Rectal smooth muscle tissue (tissue), 1 donor: ENCODE measurements at regions not wholly inside any gene's neighbourhood (a gene's known extent, or its start where the extent isn't known, plus 50 kb on each side); places are given as distances from the start of the nearest gene placed in this dataset.
A peak's percentile ranks its signal among the peaks of the same experiment; 100 is the strongest.

ENCODE experiments used
- H3K27ac ChIP-seq: one replicate; pipeline ENCODE4 v1.7.0; 2013; ENCODE audit warnings: low read depth, low read length, inconsistent platforms
- H3K27me3 ChIP-seq: one replicate; pipeline ENCODE4 v1.7.0; 2013; ENCODE audit warnings: low read length; ENCODE audit not compliant: control insufficient read depth, insufficient read depth
- H3K36me3 ChIP-seq: one replicate; pipeline ENCODE4 v1.7.0; 2013; ENCODE audit warnings: low read length; ENCODE audit not compliant: control insufficient read depth, insufficient read depth
- H3K4me1 ChIP-seq: one replicate; pipeline ENCODE4 v1.7.0; 2013; ENCODE audit warnings: low read length; ENCODE audit not compliant: control insufficient read depth, insufficient read depth
- H3K4me3 ChIP-seq: one replicate; pipeline ENCODE4 v1.7.0; 2013; ENCODE audit warnings: low read length
- H3K9ac ChIP-seq: one replicate; pipeline ENCODE4 v1.7.0; 2013; ENCODE audit warnings: low read length

DNA sequence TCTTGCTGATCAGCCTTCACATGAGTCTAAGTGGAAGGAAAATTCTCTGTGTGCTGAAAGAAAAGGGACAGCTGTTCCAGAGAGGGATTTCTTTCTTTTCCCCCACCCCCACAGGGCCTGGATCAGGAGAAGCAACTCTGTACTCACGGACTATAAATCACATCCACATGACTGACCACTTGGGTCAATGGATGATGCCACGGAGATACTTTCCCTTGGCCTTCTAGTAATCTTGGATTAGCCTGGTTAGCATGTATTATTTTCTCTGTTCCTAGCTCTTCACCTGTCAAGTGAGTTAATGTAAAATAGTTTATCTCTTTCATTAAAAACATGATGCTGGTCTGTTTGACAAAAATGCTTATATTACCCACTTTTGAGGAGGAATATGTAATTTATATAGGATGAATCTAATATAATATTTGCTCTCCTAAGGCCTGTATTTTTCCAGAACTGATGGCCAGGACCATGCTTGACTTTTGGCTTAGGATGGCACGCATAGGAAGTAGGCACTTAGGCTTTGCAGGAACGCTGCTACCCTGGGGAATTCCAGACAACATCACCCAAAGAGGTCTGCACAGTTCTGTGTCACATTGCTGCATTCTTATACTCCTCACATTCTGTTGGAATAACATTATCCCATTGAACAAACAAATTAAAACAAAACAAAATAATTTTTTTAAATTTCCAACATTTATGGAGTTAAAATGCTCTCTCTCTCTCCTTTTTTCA lies 892.1 kb downstream of the TLE1 start:
- Histone ChIP-seq H3K27ac (peak overlapping the region; percentile 77), H3K4me3 (no peak overlapping the region), H3K36me3 (no peaks in the 10 kb centered on the region), H3K27me3 (no peaks in the 10 kb centered on the region), H3K4me1 (peaks cover 19% of the 10 kb centered on the region), H3K9ac (no peak overlapping the region)

DNA sequence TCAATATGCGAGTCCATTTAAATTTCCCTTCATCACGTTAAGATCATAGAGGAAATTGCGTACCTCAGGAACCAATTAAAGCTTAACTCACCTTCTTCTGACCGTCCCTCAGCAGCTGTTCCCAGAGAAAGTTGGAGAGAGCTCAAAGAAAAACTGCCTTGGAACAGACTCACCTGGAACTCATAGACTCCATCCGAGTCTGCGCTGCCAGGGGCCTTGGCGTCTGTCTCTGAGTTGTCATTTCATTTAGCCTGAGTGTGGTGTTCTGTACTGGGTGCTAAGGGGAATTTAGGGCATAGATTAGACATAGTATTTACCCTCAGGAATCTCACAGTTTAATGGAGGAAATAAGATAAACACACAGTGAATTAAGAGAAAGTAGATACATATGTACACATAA lies 892.7 kb downstream of the TLE1 start:
- Histone ChIP-seq H3K27ac (peak overlapping the region; percentile 77), H3K4me3 (no peak overlapping the region), H3K9ac (no peak overlapping the region), H3K27me3 (no peaks in the 10 kb centered on the region), H3K4me1 (peaks cover 19% of the 10 kb centered on the region), H3K36me3 (no peaks in the 10 kb centered on the region)

DNA sequence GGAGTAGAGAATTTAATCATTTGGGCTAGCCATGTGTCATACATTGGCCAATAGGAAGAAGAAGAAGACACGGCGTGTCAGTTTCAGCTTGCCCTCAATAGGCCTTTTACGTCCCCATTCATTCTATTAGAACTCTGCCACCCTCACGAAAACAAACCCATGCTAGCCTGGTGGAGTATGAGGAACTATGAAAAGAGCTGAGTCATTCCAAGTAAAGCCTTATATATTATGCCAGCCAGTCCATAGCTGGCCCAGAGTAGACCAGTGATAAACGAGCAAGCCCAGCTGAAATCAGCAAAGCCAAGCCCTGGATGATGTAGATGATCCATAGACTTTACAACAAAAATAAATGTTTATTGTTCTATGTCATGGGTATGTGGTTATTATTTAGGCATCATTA lies 895.1 kb downstream of the TLE1 start:
- Histone ChIP-seq H3K4me3 (no peak overlapping the region), H3K27ac (no peak overlapping the region), H3K9ac (no peak overlapping the region), H3K27me3 (no peaks in the 10 kb centered on the region), H3K4me1 (peaks cover 19% of the 10 kb centered on the region), H3K36me3 (no peaks in the 10 kb centered on the region)

DNA sequence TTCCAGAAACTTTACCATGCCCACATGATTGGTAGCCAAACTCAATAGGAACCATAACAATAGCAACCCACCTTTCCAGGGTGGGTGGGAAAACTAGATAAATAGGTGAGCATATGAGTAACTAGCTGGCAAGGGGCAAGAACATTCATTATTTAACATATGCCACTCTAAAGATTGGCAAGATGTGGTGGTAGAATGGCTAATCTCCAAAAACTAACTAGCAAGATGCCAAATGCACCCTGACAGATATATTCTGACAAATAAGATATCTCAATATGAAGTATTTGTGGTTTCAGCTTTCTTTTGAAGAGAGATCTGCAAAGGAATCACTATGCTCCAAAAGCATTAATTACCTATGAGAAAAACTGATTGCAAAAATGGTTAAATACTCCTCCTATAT lies 895.6 kb downstream of the TLE1 start:
- Histone ChIP-seq H3K9ac (no peak overlapping the region), H3K27ac (no peak overlapping the region), H3K36me3 (no peaks in the 10 kb centered on the region), H3K4me3 (no peak overlapping the region), H3K27me3 (no peaks in the 10 kb centered on the region), H3K4me1 (peaks cover 16% of the 10 kb centered on the region)

DNA sequence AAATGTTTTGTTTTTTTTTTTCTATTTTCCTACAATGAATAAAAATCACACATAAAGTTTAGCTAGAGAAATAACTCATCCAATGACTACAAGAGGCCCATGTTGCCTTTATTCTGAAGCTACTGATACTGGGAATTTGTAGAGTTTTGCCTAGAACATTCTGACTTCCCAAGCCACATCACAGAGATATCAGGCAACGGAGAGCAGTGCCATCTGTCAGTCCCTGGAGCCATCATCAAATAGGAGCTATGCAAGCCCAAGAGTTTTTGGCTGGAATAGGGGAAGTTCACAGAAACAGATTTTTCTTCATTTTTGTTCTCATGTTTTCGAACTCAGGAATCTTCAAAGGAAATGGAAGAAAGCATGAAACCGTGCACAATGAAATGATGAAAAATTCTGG lies 896.6 kb downstream of the TLE1 start:
- no peaks in the 10 kb centered on the region for H3K27me3 ChIP-seq
- no peak overlapping the region for H3K9ac ChIP-seq
- no peak overlapping the region for H3K27ac ChIP-seq
- H3K36me3 ChIP-seq, result no peaks in the 10 kb centered on the region
- no peak overlapping the region for H3K4me3 ChIP-seq
- H3K4me1 ChIP-seq, result peaks cover 15% of the 10 kb centered on the region

DNA sequence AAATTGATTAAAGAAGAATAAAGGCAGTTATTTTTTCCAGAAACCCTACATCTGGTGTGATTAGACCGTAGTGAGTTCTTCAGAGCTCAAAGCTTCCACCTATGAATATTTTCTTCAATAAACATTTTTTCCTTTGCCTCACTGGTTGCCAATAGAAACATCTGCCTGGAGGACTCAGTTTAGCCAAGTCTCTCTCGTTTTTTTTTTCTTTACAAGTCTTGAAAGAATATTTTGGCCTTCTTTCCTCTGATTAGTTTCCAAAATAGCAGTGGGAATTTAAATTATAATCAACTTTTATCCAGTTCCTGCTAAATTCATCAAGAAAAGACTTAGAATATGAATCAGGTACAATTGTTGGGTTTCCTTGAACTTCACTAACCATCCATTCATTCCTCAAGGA lies 897.5 kb downstream of the TLE1 start:
- no peaks in the 10 kb centered on the region for H3K27me3 ChIP-seq
- H3K9ac ChIP-seq, result no peak overlapping the region
- H3K27ac ChIP-seq, result no peak overlapping the region
- H3K36me3 ChIP-seq, result no peaks in the 10 kb centered on the region
- H3K4me1 ChIP-seq, result peaks cover 6% of the 10 kb centered on the region
- H3K4me3 ChIP-seq, result no peak overlapping the region

DNA sequence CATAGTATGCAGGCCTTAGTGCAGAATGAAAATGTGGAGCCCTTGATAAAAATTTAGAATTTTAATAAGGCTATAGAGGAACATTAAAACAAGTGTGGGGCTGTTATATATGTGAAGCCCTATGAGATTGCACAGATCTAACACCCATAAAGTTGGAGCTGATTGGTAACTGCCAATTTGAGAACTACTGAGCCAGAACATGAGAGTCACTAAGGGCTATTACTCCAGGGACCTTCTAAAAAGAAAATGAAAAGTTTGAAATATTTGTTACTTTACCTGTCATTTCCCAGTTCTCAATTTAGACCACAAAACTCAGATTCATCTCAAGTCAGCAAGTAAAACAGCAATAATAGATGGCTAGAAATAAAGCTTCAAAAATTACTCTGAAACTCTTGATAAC lies 898.6 kb downstream of the TLE1 start:
- Histone ChIP-seq H3K9ac (no peak overlapping the region), H3K4me1 (peaks cover 2% of the 10 kb centered on the region), H3K27me3 (no peaks in the 10 kb centered on the region), H3K36me3 (no peaks in the 10 kb centered on the region), H3K4me3 (no peak overlapping the region), H3K27ac (no peak overlapping the region)

DNA sequence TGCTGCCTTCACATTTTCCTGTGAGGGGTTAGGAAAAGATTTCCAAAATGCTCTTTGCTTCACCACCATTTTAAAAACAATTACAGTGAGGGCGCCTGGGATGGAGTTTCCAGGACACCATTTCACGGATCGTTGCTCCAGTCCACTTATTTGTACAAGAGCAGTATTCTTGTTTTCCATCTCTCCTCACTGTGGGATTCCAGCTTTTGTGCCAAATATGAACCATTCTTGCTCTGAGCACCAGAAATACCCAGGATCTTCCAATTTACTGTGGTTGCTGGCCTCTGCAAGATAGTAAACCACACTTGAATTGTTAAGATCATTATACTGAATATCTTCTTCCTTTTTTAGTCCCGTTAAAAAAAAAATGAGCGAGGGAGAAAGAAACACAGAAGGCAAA lies 899.5 kb downstream of the TLE1 start:
- Histone ChIP-seq H3K9ac (no peak overlapping the region), H3K4me1 (peaks cover 2% of the 10 kb centered on the region), H3K27ac (no peak overlapping the region), H3K36me3 (no peaks in the 10 kb centered on the region), H3K27me3 (no peaks in the 10 kb centered on the region), H3K4me3 (no peak overlapping the region)

DNA sequence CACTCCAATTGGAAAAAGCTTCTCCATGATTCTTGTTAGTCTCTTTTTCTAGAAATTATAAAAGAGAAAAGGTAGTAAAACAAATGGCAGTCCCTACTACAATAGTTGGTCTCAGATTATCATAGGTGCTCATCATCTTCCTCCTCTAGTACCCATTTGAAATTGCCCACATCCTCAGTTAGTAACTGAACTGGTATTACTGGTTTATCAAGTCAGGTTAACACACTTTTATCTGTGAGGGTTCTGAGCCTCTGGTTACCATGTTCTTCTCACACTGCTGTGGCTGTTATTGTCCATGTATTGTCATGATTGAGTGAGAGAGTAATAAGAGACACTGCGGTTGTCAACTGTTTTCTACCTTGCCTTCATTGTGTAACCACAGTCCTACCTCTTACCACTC lies 901.7 kb downstream of the TLE1 start:
- Histone ChIP-seq H3K4me1 (no peaks in the 10 kb centered on the region), H3K36me3 (no peaks in the 10 kb centered on the region), H3K27ac (no peak overlapping the region), H3K9ac (no peak overlapping the region), H3K27me3 (no peaks in the 10 kb centered on the region), H3K4me3 (no peak overlapping the region)

DNA sequence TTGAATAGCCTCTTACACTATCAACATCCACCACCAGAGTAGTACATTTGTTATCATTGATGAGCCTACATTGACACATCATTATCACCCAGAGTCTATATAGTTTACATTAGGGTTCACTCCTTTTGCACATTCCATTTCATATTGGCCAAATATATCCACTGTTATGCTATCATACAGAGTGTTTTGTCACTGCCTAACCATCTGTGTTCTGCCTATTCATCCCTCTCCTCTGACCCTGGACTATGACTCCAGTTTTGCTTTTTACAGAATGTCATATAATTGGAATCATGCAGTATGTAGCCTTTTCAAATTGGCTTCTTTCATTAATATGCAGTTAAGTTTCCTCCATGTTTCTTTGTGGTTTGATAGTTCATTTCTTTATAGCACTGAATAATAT lies 904.7 kb downstream of the TLE1 start:
- Histone ChIP-seq H3K4me1 (no peaks in the 10 kb centered on the region), H3K36me3 (no peaks in the 10 kb centered on the region), H3K4me3 (no peak overlapping the region), H3K27me3 (no peaks in the 10 kb centered on the region), H3K9ac (no peak overlapping the region), H3K27ac (no peak overlapping the region)

DNA sequence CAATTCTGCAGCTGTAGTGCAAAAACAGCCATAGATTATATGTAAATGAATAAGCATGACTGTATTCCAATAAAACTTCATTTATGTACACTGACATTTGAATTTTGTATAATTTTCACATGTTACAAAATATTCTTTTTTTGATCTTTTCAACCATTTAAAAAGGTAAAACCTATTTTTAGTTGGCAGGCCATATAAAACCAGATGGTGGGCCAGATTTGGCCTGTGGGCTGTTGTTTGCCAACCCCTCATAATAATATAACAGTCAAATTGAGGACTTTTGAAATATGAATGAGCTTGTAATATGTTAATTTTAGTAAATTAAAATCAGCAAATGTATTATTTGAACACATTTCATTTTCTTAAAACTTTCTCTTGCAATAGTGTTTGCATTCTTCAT lies 913.4 kb downstream of the TLE1 start:
- Histone ChIP-seq H3K9ac (no peak overlapping the region), H3K4me1 (no peaks in the 10 kb centered on the region), H3K27me3 (no peaks in the 10 kb centered on the region), H3K4me3 (no peak overlapping the region), H3K36me3 (no peaks in the 10 kb centered on the region), H3K27ac (no peak overlapping the region)

DNA sequence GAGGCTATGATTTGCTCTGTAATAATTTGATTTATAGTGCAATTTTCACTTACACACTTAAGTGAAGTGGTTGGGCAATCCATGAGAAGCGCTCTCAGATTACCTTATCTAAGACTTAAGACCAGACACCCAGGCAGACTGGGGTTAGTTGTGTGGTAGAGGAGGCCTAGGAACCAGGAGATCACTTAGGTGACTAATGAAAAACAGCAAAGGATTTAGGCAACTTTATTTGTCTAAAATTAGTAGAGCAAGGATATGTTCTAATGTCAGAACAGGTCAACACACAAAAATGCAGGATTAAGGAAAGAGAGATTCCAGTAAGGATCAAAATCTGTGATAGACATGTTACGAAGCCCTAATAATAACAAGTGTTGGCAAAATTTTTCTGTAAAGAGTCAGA lies 913.8 kb downstream of the TLE1 start:
- Histone ChIP-seq H3K36me3 (no peaks in the 10 kb centered on the region), H3K27me3 (no peaks in the 10 kb centered on the region), H3K27ac (no peak overlapping the region), H3K4me3 (no peak overlapping the region), H3K9ac (no peak overlapping the region), H3K4me1 (no peaks in the 10 kb centered on the region)

DNA sequence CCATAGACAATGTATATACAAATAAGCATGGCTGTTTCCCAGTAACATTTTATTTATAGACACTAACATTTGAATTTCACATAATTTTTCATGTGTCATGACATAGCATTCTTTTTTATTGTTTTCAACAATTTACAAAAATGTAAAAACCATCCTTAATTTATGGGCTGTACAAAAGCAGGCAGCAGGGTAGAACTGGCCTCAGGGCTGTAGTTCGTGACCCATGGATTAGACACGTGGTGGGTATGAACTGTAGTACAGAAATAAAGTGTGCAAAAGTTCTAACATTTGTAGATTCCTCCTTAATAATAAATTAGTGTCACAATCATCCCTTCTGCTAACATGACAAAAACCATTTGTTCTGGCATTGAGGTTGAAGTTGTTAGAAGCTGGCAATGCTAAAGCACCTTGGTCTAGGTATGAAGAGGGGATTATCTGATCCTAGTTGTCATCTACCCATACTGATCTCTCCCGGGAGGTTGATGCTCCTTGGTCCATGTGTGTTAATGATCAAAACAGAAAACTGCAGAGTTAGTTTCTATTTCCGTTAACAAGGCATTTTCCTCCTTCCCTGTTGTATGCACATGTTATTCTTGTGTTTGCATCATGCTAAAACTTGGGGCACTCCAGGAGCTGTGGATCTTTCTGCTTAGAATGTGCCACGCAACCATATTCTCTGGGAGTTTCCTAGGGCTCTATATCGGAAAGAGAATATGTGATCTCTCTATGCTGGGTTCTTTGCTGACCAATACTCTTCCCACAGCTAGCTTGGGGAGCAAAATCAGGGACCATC lies 917.6 kb downstream of the TLE1 start:
- H3K36me3 ChIP-seq, result no peaks in the 10 kb centered on the region
- H3K27me3 ChIP-seq, result no peaks in the 10 kb centered on the region
- H3K4me3 ChIP-seq, result no peak overlapping the region
- H3K27ac ChIP-seq, result no peak overlapping the region
- H3K4me1 ChIP-seq, result no peaks in the 10 kb centered on the region
- no peak overlapping the region for H3K9ac ChIP-seq
